ENCODE measurements at regions not wholly inside any gene's neighbourhood (a gene's known extent, or its start where the extent isn't known, plus 50 kb on each side); places are given as distances from the start of the nearest gene placed in this dataset.

- TF ChIP-seq EP300 (IDR thresholded peaks at IDR 0.05) (no peak), POLR2A (IDR thresholded peaks at IDR 0.05) (no peak)
These were observed 192.3 kb downstream of the AASDH start for GRCh38 chr4:56195025-56195424.
